ENCODE measurements at regions not wholly inside any gene's neighbourhood (a gene's known extent, or its start where the extent isn't known, plus 50 kb on each side); places are given as distances from the start of the nearest gene placed in this dataset.

- no peak for TF ChIP-seq ZSCAN18 (CRISPR knock-in tag; IDR thresholded peaks at IDR 0.05)
- TF ChIP-seq ATF6 (CRISPR knock-in tag; IDR thresholded peaks at IDR 0.05) = no peak
- TF ChIP-seq NR2C2 (CRISPR knock-in tag; IDR thresholded peaks at IDR 0.05) = no peak
- no peak for TF ChIP-seq TCF7 (CRISPR knock-in tag; IDR thresholded peaks at IDR 0.05; ENCODE audit: low read depth)
Observed at GRCh38 chr20:48163505-48163904, 378.2 kb upstream of the SULF2 start (continued).

GRCh38 chr20:48162621-48163020, 377.3 kb upstream of the SULF2 start:
- H3K4me3 Mint-ChIP-seq = no peak overlapping the region
- ATAC-seq (no peak), DNase-seq (ENCODE audit: low spot score) (no peak)
- no peak overlapping the region for H3K27ac Mint-ChIP-seq
- POLR2A ChIA-PET = no interaction called here
- peaks cover under 1% of the 10 kb centered on the region; the same call in 1 of the 2 replicates for H3K36me3 Mint-ChIP-seq
- CTCF ChIA-PET = no interaction called here
- TF ChIP-seq ATF2 (CRISPR knock-in tag; IDR thresholded peaks at IDR 0.05; ENCODE audit: borderline replicate concordance, low read depth) = no peak
- TF ChIP-seq MYBL2 (CRISPR knock-in tag; IDR thresholded peaks at IDR 0.05) = no peak
- TF ChIP-seq ZBTB43 (CRISPR knock-in tag; IDR thresholded peaks at IDR 0.05) = no peak
- TF ChIP-seq ZNF138 (CRISPR knock-in tag; conservative IDR thresholded peaks at IDR 0.05) = no peak
- no peak for TF ChIP-seq SMAD3 (CRISPR knock-in tag; IDR thresholded peaks at IDR 0.05; ENCODE audit: borderline replicate concordance)
- TF ChIP-seq IRF1 (CRISPR knock-in tag; IDR thresholded peaks at IDR 0.05) = no peak
- TF ChIP-seq NFE2L1 (CRISPR knock-in tag; IDR thresholded peaks at IDR 0.05) = no peak
- TF ChIP-seq EMX1 (CRISPR knock-in tag; IDR thresholded peaks at IDR 0.05) = no peak
- TF ChIP-seq IRF2 (CRISPR knock-in tag; IDR thresholded peaks at IDR 0.05; ENCODE audit: borderline replicate concordance, low read depth) = no peak
- no peak for TF ChIP-seq SOX15 (CRISPR knock-in tag; IDR thresholded peaks at IDR 0.05)
- TF ChIP-seq TEAD4 (CRISPR knock-in tag; IDR thresholded peaks at IDR 0.05) = no peak
- peaks cover 4% of the 10 kb centered on the region for H3K4me1 Mint-ChIP-seq
- peaks cover 5% of the 10 kb centered on the region for H3K9me3 Mint-ChIP-seq
- H3K27me3 Mint-ChIP-seq (ENCODE audit: low read depth) = no peaks in the 10 kb centered on the region; the same call in 1 of the 2 replicates

GRCh38 chr20:48159145-48160008, 374.1 kb upstream of the SULF2 start:
- no peak for DNase-seq (ENCODE audit: low spot score)
- Mint-ChIP-seq H3K27ac (no peak overlapping the region), H3K36me3 (peaks cover 18% of the 10 kb centered on the region), H3K4me3 (no peak overlapping the region), H3K4me1 (no peaks in the 10 kb centered on the region), H3K27me3 (ENCODE audit: low read depth) (no peaks in the 10 kb centered on the region; the same call in 1 of the 2 replicates), H3K9me3 (peaks cover 27% of the 10 kb centered on the region)
- ChIA-PET CTCF (interaction anchor here (1.6 kb wide), 1 partner anchor 461 kb away, joined by 4 read pairs; no protein-coding TSS in a partner anchor), POLR2A (no interaction called here)
- ATAC-seq = no peak
- TF ChIP-seq AFF4 (CRISPR knock-in tag; IDR thresholded peaks at IDR 0.05; ENCODE audit: borderline replicate concordance) (no peak), MYBL2 (CRISPR knock-in tag; IDR thresholded peaks at IDR 0.05) (no peak), TCF7 (CRISPR knock-in tag; IDR thresholded peaks at IDR 0.05; ENCODE audit: low read depth) (no peak), SMAD3 (CRISPR knock-in tag; IDR thresholded peaks at IDR 0.05; ENCODE audit: borderline replicate concordance) (no peak), ZNF138 (CRISPR knock-in tag; conservative IDR thresholded peaks at IDR 0.05) (no peak), ZMAT4 (CRISPR knock-in tag; IDR thresholded peaks at IDR 0.05) (no peak), USF2 (CRISPR knock-in tag; IDR thresholded peaks at IDR 0.05) (no peak), ATF1 (CRISPR knock-in tag; IDR thresholded peaks at IDR 0.05) (no peak)
